ENCODE measurements at regions not wholly inside any gene's neighbourhood (a gene's known extent, or its start where the extent isn't known, plus 50 kb on each side); places are given as distances from the start of the nearest gene placed in this dataset.

GRCh38 chr18:38576916-38577315 lies 1011.3 kb upstream of the CELF4 start:
- Histone ChIP-seq H3K9me3 (no peaks in the 10 kb centered on the region), H3K27ac (no peak overlapping the region), H3K27me3 (no peaks in the 10 kb centered on the region), H3K36me3 (no peaks in the 10 kb centered on the region), H3K4me1 (ENCODE audit: insufficient read depth) (no peaks in the 10 kb centered on the region), H3K4me3 (no peak overlapping the region)
- intact Hi-C loops (cut with DNase I), result no loop called here
- WGBS, 3 donors, result 86 to 87% (median 87%) methylated on average over 4 of the region's 4 CpGs
- TF ChIP-seq CTCF (IDR thresholded peaks at IDR 0.05) (no peak), EP300 (IDR thresholded peaks at IDR 0.05) (no peak), POLR2A (IDR thresholded peaks at IDR 0.05) (no peak)
- no peak for DNase-seq

GRCh38 chr18:38576349-38576748 lies 1010.8 kb upstream of the CELF4 start:
- Histone ChIP-seq H3K4me1 (ENCODE audit: insufficient read depth) (no peaks in the 10 kb centered on the region), H3K27ac (no peak overlapping the region), H3K4me3 (no peak overlapping the region), H3K36me3 (no peaks in the 10 kb centered on the region), H3K9me3 (no peaks in the 10 kb centered on the region), H3K27me3 (no peaks in the 10 kb centered on the region)
- no peak for TF ChIP-seq EP300 (IDR thresholded peaks at IDR 0.05)
- no peak for TF ChIP-seq CTCF (IDR thresholded peaks at IDR 0.05)
- TF ChIP-seq POLR2A (IDR thresholded peaks at IDR 0.05), result no peak
- no peak for DNase-seq
- 88 to 98% (median 91%) methylated on average over 1 of the region's 1 CpG for WGBS, 3 donors
- intact Hi-C loops (cut with DNase I), result no loop called here

- no peaks in the 10 kb centered on the region for H3K4me1 ChIP-seq (ENCODE audit: insufficient read depth)
- WGBS, 3 donors, result 92 to 95% (median 94%) methylated on average over 2 of the region's 2 CpGs
Observed at GRCh38 chr18:38575648-38576047, 1010.0 kb upstream of the CELF4 start.

GRCh38 chr18:38575023-38575422 lies 1009.4 kb upstream of the CELF4 start:
- WGBS, 3 donors, result 82 to 92% (median 92%) methylated on average over 6 of the region's 6 CpGs
- Histone ChIP-seq H3K9me3 (no peaks in the 10 kb centered on the region), H3K27ac (no peak overlapping the region)

More at GRCh38 chr18:38575648-38576047, 1010.0 kb upstream of the CELF4 start:
- intact Hi-C loops (cut with DNase I), result no loop called here
- TF ChIP-seq EP300 (IDR thresholded peaks at IDR 0.05), result no peak
- TF ChIP-seq POLR2A (IDR thresholded peaks at IDR 0.05), result no peak
- TF ChIP-seq CTCF (IDR thresholded peaks at IDR 0.05), result no peak
- Histone ChIP-seq H3K4me3 (no peak overlapping the region), H3K36me3 (no peaks in the 10 kb centered on the region), H3K27ac (no peak overlapping the region), H3K27me3 (no peaks in the 10 kb centered on the region), H3K9me3 (no peaks in the 10 kb centered on the region)
- no peak for DNase-seq

More at GRCh38 chr18:38575023-38575422, 1009.4 kb upstream of the CELF4 start:
- no peaks in the 10 kb centered on the region for H3K36me3 ChIP-seq
- TF ChIP-seq CTCF (IDR thresholded peaks at IDR 0.05) (no peak), POLR2A (IDR thresholded peaks at IDR 0.05) (no peak), EP300 (IDR thresholded peaks at IDR 0.05) (no peak)
- H3K27me3 ChIP-seq, result no peaks in the 10 kb centered on the region
- no peak overlapping the region for H3K4me3 ChIP-seq
- no peaks in the 10 kb centered on the region for H3K4me1 ChIP-seq (ENCODE audit: insufficient read depth)
- no peak for DNase-seq
- intact Hi-C loops (cut with DNase I), result no loop called here

Data from ovary (tissue), 7 donors.